ENCODE measurements at regions not wholly inside any gene's neighbourhood (a gene's known extent, or its start where the extent isn't known, plus 50 kb on each side); places are given as distances from the start of the nearest gene placed in this dataset.
"Not testable (repeated sequence)": the region's sequence is repeated elsewhere in the genome, so short reads cannot be mapped to it uniquely, and the experiment has no call there.

- ATAC-seq, result no peak
Observed at GRCh38 chrX:137882960-137883359, 317.0 kb downstream of the ZIC3 start.

- not testable (repeated sequence) for ATAC-seq
Observed at GRCh38 chrX:137884813-137885212, 318.9 kb downstream of the ZIC3 start.

GRCh38 chrX:137891431-137891830 is 325.5 kb downstream of the ZIC3 start:
- ATAC-seq, result no peak

GRCh38 chrX:137896123-137896522 is 330.2 kb downstream of the ZIC3 start:
- no peak for ATAC-seq

GRCh38 chrX:137915466-137915865 is 349.5 kb downstream of the ZIC3 start:
- ATAC-seq, result no peak

GRCh38 chrX:137916090-137916746 is 350.3 kb downstream of the ZIC3 start:
- no peak for ATAC-seq

- no peak for ATAC-seq
Observed at GRCh38 chrX:137926090-137926489, 360.2 kb downstream of the ZIC3 start.

GRCh38 chrX:137929951-137930350 is 364.0 kb downstream of the ZIC3 start:
- no peak for ATAC-seq

- ATAC-seq, result no peak
Observed at GRCh38 chrX:137930533-137930932, 364.6 kb downstream of the ZIC3 start.

- not testable (repeated sequence) for ATAC-seq
Observed at GRCh38 chrX:137934214-137934613, 368.3 kb downstream of the ZIC3 start.

- not testable (repeated sequence) for ATAC-seq
Observed at GRCh38 chrX:137934887-137935286, 369.0 kb downstream of the ZIC3 start.

GRCh38 chrX:137945470-137945869 is 379.5 kb downstream of the ZIC3 start:
- no peak for ATAC-seq

- ATAC-seq, result no peak
Observed at GRCh38 chrX:137969191-137969590, 403.3 kb downstream of the ZIC3 start.

GRCh38 chrX:137982472-137983172 is 416.7 kb downstream of the ZIC3 start:
- no peak for ATAC-seq

- ATAC-seq, result no peak
Observed at GRCh38 chrX:137988470-137988869, 422.5 kb downstream of the ZIC3 start.

GRCh38 chrX:137998619-137999018 is 432.7 kb downstream of the ZIC3 start:
- no peak for ATAC-seq

GRCh38 chrX:137999071-137999470 is 433.1 kb downstream of the ZIC3 start:
- ATAC-seq, result no peak

GRCh38 chrX:137999552-137999951 is 433.6 kb downstream of the ZIC3 start:
- no peak for ATAC-seq

- ATAC-seq, result no peak
Observed at GRCh38 chrX:138001226-138001625, 435.3 kb downstream of the ZIC3 start.

GRCh38 chrX:138006180-138006579 is 440.3 kb downstream of the ZIC3 start:
- no peak for ATAC-seq

- ATAC-seq, result no peak
Observed at GRCh38 chrX:138008281-138008680, 442.4 kb downstream of the ZIC3 start.

- no peak for ATAC-seq
Observed at GRCh38 chrX:138011468-138011867, 445.5 kb downstream of the ZIC3 start.

GRCh38 chrX:138014577-138014976 is 448.6 kb downstream of the ZIC3 start:
- ATAC-seq, result no peak

- no peak for ATAC-seq
Observed at GRCh38 chrX:138018145-138018799, 452.3 kb downstream of the ZIC3 start.

All from esophagus mucosa (tissue), 1 donor.